ENCODE measurements at regions not wholly inside any gene's neighbourhood (a gene's known extent, or its start where the extent isn't known, plus 50 kb on each side); places are given as distances from the start of the nearest gene placed in this dataset.

DNA sequence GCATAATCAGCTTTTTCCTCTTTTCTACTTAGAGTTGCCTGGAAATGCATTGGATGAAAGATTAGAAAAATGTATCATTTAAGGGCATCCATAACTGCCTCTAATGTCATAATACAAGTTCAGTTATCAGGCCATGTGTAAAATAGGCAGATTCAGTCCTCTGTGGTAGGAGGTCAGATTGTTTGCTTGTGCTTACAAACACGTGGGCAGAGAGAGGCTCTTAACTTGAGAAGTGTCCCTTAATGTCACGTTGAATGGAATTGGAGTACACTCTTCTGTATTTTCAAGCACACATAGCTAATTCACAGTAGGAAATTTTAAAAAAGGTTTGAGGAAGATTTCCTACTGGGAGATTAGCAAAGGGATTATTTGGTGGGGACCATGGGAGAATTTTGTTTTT lies 359.8 kb upstream of the MTPN start:
- DNase-seq (no peak), ATAC-seq (no peak)
- no peak overlapping the region for H3K9ac ChIP-seq (ENCODE audit: low read length)
- no peaks in the 10 kb centered on the region for H4K20me1 ChIP-seq (ENCODE audit: low read length)
- no peak overlapping the region for H3K27ac ChIP-seq (ENCODE audit: low read length)
- H3K27me3 ChIP-seq (ENCODE audit: low read length): no peaks in the 10 kb centered on the region
- intact Hi-C loops (cut with micrococcal nuclease): no loop called here
- TF ChIP-seq EZH2 (IDR thresholded peaks at IDR 0.05; ENCODE audit: low read length, unreplicated experiment) (no peak), EZH2phosphoT487 (IDR thresholded peaks at IDR 0.05; ENCODE audit: borderline replicate concordance, low read length) (no peak)
- TF ChIP-seq, protein P1, sequence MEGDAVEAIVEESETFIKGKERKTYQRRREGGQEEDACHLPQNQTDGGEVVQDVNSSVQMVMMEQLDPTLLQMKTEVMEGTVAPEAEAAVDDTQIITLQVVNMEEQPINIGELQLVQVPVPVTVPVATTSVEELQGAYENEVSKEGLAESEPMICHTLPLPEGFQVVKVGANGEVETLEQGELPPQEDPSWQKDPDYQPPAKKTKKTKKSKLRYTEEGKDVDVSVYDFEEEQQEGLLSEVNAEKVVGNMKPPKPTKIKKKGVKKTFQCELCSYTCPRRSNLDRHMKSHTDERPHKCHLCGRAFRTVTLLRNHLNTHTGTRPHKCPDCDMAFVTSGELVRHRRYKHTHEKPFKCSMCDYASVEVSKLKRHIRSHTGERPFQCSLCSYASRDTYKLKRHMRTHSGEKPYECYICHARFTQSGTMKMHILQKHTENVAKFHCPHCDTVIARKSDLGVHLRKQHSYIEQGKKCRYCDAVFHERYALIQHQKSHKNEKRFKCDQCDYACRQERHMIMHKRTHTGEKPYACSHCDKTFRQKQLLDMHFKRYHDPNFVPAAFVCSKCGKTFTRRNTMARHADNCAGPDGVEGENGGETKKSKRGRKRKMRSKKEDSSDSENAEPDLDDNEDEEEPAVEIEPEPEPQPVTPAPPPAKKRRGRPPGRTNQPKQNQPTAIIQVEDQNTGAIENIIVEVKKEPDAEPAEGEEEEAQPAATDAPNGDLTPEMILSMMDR (conservative IDR thresholded peaks at IDR 0.05; ENCODE audit: low read depth, low read length): no peak
- H3K79me2 ChIP-seq (ENCODE audit: low read length): no peaks in the 10 kb centered on the region
- no peaks in the 10 kb centered on the region for H3K9me3 ChIP-seq (ENCODE audit: low read length)
- H3K36me3 ChIP-seq (ENCODE audit: low read depth, low read length): no peaks in the 10 kb centered on the region
- CTCF ChIA-PET: no interaction called here
- no TSS peak for BruUV-seq (replicated peaks)
- no peak overlapping the region for H3K4me2 ChIP-seq (ENCODE audit: low read length)
- POLR2A ChIA-PET (ENCODE audit: unreplicated experiment): no interaction called here
- H3F3A ChIP-seq (ENCODE audit: low read length, unreplicated experiment): no peaks in the 10 kb centered on the region
- H3K9me2 ChIP-seq (replicated peaks; ENCODE audit: low read length): no peaks in the 10 kb centered on the region
- no peak overlapping the region for H3K4me3 ChIP-seq (ENCODE audit: low read length)
- H3K4me1 ChIP-seq (ENCODE audit: insufficient read depth, low read length): no peaks in the 10 kb centered on the region
- H2AFZ ChIP-seq (ENCODE audit: low read length): no peak overlapping the region

DNA sequence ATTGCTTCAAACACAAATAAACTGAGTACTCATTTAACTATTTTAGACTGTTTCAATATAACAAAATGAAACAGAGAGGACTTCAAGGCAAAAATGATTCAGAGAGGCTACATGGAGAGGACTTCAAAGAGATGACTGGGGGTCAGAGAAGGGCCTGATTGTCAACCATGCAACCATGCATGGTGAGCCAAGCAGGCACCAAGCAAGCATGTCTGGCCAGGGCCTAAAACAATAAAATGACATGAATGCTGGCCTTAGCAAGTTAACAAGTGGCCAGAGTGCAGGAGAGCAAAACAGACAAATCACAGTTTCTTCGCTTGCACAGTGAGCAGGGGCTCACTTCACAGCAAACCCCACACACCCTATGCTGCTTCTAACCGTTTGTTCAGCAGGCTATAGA lies 356.5 kb upstream of the MTPN start:
- Histone ChIP-seq H3K9me2 (replicated peaks; ENCODE audit: low read length) (no peaks in the 10 kb centered on the region), H3K79me2 (ENCODE audit: low read length) (no peaks in the 10 kb centered on the region), H3K9me3 (ENCODE audit: low read length) (no peaks in the 10 kb centered on the region), H3K27me3 (ENCODE audit: low read length) (peaks cover 7% of the 10 kb centered on the region), H3K27ac (ENCODE audit: low read length) (no peak overlapping the region), H3K36me3 (ENCODE audit: low read depth, low read length) (no peaks in the 10 kb centered on the region), H3K4me3 (ENCODE audit: low read length) (no peak overlapping the region), H2AFZ (ENCODE audit: low read length) (no peak overlapping the region), H3K9ac (ENCODE audit: low read length) (no peak overlapping the region), H3F3A (ENCODE audit: low read length, unreplicated experiment) (no peaks in the 10 kb centered on the region), H4K20me1 (ENCODE audit: low read length) (no peaks in the 10 kb centered on the region), H3K4me2 (ENCODE audit: low read length) (no peak overlapping the region), H3K4me1 (ENCODE audit: insufficient read depth, low read length) (no peaks in the 10 kb centered on the region)
- ChIA-PET POLR2A (ENCODE audit: unreplicated experiment) (no interaction called here), CTCF (no interaction called here)
- no TSS peak for BruUV-seq (replicated peaks)
- intact Hi-C loops (cut with micrococcal nuclease): no loop called here
- DNase-seq: no peak
- no peak for ATAC-seq
- TF ChIP-seq, protein P1 (conservative IDR thresholded peaks at IDR 0.05; ENCODE audit: low read depth, low read length): no peak
- no peak for TF ChIP-seq EZH2phosphoT487 (IDR thresholded peaks at IDR 0.05; ENCODE audit: borderline replicate concordance, low read length)
- no peak for TF ChIP-seq EZH2 (IDR thresholded peaks at IDR 0.05; ENCODE audit: low read length, unreplicated experiment)

DNA sequence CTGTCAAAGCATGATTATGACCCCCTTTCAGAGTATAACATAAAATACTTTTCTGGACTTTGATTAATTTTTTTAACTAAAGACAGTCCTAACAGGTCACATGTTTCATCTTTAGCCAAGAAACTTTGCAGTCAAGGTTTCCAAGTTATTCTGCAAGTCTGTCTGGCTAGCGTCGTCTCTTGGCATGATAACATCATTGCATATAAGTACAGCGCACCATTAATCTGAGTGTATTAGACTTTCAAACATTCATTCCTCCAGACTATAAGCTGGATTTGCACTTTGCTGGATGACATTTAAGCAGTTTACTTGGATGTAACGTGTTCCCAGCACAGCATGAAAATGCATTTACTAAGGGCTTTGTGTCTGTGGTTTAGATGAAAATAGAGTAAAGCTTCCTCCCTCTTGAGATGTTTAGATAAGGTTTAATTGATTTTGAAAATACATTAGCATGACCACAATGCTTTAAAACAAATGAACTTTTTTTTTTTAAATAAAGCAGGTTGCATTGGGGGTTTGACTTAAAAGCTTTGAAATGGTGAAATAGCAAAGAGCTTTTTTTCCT lies 349.0 kb upstream of the MTPN start:
- no peak overlapping the region for H3K4me2 ChIP-seq (ENCODE audit: low read length)
- no peaks in the 10 kb centered on the region for H3K9me2 ChIP-seq (replicated peaks; ENCODE audit: low read length)
- POLR2A ChIA-PET (ENCODE audit: unreplicated experiment): no interaction called here
- CTCF ChIA-PET: no interaction called here
- no TSS peak for BruUV-seq (replicated peaks)
- TF ChIP-seq EZH2 (IDR thresholded peaks at IDR 0.05; ENCODE audit: low read length, unreplicated experiment): no peak
- TF ChIP-seq, protein P1 (conservative IDR thresholded peaks at IDR 0.05; ENCODE audit: low read depth, low read length): no peak
- TF ChIP-seq EZH2phosphoT487 (IDR thresholded peaks at IDR 0.05; ENCODE audit: borderline replicate concordance, low read length): no peak
- H2AFZ ChIP-seq (ENCODE audit: low read length): no peak overlapping the region
- no peaks in the 10 kb centered on the region for H3K36me3 ChIP-seq (ENCODE audit: low read depth, low read length)
- H3K9ac ChIP-seq (ENCODE audit: low read length): no peak overlapping the region
- ATAC-seq (no peak), DNase-seq (no peak)
- H3K79me2 ChIP-seq (ENCODE audit: low read length): no peaks in the 10 kb centered on the region
- H4K20me1 ChIP-seq (ENCODE audit: low read length): no peaks in the 10 kb centered on the region
- intact Hi-C loops (cut with micrococcal nuclease): no loop called here
- peaks cover 4% of the 10 kb centered on the region for H3K27me3 ChIP-seq (ENCODE audit: low read length)
- H3K4me3 ChIP-seq (ENCODE audit: low read length): no peak overlapping the region
- H3F3A ChIP-seq (ENCODE audit: low read length, unreplicated experiment): no peaks in the 10 kb centered on the region
- H3K4me1 ChIP-seq (ENCODE audit: insufficient read depth, low read length): no peaks in the 10 kb centered on the region
- H3K9me3 ChIP-seq (ENCODE audit: low read length): no peaks in the 10 kb centered on the region
- no peak overlapping the region for H3K27ac ChIP-seq (ENCODE audit: low read length)
